ENCODE measurements at regions not wholly inside any gene's neighbourhood (a gene's known extent, or its start where the extent isn't known, plus 50 kb on each side); places are given as distances from the start of the nearest gene placed in this dataset.

GRCh38 chr1:55844322-55844721 is 629.2 kb upstream of the USP24 start:
- DNase-seq = no peak

DNA sequence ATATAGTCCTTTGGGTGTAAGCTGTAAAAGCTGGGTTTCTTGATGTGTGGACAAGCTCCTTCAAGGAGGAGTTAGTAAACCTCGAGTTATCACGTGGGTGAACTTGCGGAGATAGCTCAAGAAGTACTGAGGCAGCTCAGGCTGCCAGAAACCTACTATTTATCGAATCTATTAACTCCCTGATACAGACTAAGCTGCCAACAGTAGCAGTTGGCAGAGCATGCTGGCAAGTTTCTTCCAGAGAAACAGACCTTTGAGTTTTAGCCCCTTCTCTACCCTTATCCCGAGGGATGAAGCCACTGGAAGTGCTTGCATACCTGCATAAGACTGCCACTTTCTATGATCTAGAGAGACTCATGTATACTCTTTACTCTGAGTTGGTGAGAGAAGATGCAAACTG is 624.5 kb upstream of the USP24 start:
- no peak for DNase-seq

GRCh38 chr1:55839221-55839620 is 624.1 kb upstream of the USP24 start:
- no peak for DNase-seq

DNA sequence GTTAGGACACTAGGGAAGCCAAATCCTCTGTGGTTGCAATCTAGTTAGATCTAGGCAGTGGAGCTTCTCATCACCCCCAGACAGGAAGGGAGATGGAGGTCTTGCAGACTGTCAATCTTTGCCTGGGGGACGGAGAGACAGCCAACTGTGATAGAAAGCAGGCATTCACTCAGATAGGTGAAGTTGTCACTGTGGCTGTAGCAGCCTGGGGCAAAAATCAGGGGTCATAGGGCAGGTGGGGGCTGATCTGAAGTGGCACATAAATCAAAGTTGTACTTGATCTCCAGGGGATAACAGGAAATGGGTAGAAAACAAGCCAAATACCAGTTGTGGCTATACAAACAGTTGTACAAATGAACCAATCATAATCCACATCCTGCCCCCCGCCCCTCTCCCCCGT is 620.9 kb upstream of the USP24 start:
- DNase-seq = no peak

DNA sequence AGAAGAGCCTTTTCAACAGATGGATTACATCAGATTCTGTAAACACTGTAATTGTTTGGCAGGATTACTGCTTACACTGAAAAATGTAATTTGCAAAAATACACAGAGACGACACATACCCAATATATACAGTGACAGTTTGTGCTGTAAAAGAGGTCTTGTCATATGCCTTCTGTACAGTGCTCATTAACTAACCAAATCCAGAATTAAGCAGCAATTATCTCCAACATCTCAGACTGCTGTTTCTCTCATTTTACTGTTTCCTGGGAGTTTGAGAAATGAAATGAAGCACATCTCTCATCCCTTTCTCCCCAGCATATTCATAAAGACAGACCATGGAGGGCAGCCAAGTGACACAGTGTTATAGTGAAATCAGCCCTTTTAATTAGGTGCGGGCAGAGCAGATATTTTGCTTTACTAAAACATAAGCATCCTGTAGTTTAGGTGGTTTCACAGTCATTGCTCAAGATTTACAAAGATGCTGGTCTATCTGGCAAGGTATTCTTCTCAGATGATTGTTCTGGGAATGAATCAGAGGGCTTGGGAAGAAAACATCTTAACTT is 618.4 kb upstream of the USP24 start:
- peak; percentile 22 for DNase-seq

DNA sequence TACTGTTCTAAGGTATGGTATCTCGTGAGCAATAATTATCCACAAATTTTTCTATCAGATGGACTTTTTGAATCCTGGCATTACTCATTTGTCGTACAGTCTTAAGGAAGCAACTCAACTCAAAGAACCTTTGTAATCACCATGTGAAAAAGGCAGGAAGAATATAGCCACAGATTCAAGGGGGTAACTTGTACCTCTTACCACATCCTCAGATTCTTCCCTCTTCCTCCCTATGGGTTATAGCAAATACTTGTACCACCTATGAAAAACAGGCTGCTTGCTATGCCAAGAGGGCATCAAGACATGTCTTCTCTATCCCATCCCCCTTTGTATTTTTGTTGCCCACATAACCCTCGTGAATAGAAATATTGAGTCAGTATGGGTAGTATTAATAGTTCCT is 616.6 kb upstream of the USP24 start:
- DNase-seq = no peak

DNA sequence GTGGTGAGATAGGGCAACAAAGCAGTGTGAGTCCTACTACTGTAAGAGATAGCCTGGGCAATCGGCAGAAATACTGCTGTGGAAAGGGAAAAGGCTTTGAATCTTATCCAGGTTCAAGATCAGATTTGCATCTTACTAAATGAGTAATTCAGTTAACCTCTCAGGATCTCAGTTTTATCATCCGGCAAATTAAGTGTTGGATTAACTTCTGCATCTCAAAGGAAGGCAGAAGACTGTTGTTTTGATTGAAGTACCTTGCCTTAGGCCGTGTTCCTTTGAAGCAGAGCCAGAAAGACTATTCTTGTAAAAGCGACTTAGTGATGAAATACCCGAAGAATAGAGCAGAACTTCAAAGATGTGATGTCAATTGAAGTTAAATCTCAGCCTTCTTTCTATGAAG is 612.9 kb upstream of the USP24 start:
- DNase-seq = no peak

DNA sequence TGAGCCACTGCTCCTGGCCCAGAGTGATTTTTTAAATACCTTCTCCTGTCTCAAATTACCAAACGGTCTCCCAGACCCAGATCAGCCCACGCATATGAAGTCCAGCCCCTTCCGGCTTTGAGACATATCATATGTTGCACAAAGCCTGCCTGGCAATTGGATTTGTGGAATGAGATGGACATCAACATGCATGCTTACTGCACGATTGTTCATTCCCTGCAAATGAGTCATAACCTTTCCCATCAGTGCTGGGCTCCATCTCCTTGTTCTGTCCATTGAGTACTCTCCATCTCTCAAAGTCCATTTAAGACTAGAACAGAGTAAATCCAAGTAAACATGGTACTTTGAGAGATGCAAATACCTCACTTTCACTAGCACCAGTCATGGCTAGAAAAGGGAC is 612.2 kb upstream of the USP24 start:
- DNase-seq = no peak

GRCh38 chr1:55826381-55827080 is 611.4 kb upstream of the USP24 start:
- DNase-seq = no peak

GRCh38 chr1:55825461-55825860 is 610.3 kb upstream of the USP24 start:
- no peak for DNase-seq

- no peak for DNase-seq
Measured at GRCh38 chr1:55824251-55824640, 609.1 kb upstream of the USP24 start.

DNA sequence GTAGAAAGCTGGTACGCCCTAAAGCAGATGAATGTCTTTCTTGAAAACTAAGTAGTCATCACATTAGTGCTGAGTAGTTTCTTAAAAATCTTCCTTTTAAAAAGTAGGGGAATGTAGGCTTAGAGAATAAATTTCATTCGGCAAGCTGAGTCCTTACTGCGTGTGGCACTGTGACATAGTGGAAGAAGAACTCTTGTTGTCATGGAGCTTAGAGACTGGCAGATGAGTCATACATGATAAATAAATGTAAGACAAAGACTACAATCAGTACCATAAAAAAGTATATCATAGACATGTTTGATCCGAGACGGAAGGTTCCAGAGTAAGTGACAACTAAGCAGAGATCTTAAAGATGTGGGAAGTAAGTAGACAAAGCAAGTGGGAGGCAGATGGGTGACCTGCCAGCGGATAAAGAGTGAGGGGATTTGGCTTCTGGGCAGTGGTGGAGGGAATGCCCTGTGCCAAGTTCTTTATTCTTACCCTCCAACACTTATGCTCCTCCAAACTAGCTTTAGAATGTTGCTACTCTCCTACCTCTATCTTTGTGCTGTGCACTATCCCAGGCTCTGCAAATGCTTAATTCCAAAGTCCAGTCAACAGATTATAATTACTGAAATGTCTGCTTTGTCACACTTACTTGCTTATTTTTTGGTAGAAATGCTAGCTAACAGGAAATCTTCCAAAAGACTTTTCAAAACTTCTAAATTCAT is 608.5 kb upstream of the USP24 start:
- no peak for DNase-seq

GRCh38 chr1:55822891-55823290 is 607.7 kb upstream of the USP24 start:
- DNase-seq = no peak

DNA sequence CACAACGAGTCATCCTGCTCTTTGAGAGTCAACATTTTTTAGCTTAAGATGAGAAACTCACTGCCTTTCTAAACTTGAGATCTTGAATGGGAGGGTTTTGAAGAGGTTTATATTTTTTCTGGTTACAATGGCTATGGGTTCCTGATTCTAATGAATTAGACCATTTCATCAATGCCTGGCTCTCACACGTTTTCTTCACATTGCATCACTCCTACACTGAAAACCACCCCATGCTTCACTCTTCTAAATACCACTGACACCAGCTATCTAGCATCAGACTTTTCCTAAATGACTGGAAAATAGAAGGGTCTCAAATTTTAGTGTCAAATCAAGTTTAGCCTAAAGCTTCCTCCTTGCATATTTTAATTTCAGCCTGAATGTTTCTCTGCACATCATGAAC is 606.1 kb upstream of the USP24 start:
- DNase-seq = no peak

DNA sequence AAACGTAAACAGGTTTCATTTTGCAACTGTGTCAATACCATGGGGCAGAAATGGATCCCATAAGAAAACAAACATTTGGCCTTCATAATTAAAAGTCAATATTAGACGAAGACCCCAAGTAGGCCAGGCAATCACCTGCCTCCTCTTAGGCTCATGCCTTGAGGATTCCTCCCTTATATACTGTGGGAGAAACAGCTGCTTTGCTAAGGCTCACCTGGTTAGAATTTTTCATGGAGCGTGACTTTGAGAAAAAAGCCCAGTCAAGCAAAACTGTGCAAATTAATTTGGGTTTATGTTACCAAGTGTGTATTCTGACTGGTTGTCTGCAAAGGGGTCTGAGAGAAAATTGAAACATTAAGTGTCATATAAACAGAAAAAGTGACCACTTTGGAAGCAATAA is 605.3 kb upstream of the USP24 start:
- DNase-seq = peak; percentile 55

DNA sequence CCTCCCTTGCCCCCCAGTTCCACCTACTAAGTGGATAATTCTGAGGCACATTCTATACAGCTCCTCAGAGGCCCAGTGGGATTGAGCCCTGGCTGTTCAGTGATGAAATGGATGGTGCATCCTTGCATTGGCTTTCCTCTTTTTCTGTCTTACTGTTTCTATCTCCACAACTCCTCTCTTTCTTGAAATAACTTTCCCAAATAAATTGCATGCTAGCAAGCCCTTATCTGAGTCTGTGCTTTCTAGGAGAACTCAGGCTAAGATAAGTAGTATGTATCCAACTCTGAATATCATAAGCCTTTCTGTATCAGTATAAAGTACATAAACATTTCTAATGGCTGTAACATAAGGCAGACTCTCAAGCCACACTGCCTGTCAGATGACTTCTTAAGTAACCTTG is 603.8 kb upstream of the USP24 start:
- DNase-seq = no peak

DNA sequence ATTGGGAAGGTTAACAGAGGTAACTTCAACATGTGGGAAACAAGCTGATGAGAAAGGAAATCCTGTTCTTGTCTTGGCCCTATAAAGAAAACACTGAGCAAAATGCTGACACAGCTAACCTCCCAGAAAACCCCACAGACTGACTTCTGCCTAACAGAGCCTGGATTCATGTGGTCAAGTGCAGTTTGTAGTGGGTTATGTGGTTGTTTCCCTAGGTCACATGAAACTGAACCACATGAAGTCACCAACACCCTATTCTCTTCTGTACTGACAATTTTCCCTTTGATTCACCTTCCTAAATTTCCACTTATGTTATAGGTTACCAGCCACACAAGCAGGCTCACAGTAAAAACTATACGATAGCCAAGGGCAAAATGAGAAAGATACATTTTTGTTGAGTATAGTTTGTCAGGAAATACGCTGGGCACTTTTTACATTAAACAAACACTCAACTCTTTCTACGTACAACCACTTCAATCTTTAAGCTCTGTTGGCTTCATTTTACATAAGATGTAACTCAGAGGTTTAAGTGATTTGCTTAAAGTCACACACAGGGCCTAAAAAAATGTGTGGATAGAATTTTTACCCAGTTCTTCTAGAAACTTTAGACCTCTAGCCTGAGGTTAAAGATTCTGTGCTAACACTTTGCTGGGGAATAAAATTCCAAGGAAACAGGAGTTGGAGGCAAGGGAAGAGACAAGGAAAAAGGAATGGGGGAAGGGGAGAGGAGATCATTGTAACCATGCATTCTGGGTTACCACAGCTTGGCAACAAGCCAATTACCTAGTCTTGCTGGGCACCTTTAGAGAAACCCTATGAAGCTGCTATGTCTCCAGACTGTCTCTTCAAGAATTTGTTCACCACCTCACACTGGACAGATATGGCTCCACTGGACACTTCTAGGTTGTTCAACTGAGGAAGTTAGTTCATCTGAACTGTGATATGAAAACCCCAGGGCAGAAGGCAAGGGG is 601.6 kb upstream of the USP24 start:
- DNase-seq = no peak

GRCh38 chr1:55815745-55816455 is 600.7 kb upstream of the USP24 start:
- no peak for DNase-seq

- DNase-seq = no peak
Measured at GRCh38 chr1:55814967-55815366, 599.8 kb upstream of the USP24 start.

DNA sequence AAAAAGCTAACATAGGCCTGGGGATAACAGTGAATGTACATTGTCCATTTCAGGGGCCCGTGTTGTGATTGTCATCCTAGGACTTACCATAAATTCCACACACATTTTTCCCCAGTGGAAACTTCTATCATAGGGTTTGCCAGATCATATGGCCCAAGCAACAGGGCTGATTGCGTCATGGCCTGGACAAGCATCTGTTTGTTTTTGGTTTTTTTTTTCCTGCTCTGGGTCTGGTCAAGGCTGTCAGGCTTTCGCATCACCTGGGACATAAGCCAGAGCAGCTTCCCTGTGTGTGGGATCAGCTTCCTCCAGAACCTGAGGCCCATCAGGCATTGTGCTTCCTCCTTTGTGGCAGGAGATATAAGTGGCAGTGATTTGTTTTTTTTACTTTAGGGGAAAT is 598.5 kb upstream of the USP24 start:
- no peak for DNase-seq

GRCh38 chr1:55812281-55812680 is 597.1 kb upstream of the USP24 start:
- DNase-seq = no peak

- no peak for DNase-seq
Measured at GRCh38 chr1:55808263-55808662, 593.1 kb upstream of the USP24 start.

DNA sequence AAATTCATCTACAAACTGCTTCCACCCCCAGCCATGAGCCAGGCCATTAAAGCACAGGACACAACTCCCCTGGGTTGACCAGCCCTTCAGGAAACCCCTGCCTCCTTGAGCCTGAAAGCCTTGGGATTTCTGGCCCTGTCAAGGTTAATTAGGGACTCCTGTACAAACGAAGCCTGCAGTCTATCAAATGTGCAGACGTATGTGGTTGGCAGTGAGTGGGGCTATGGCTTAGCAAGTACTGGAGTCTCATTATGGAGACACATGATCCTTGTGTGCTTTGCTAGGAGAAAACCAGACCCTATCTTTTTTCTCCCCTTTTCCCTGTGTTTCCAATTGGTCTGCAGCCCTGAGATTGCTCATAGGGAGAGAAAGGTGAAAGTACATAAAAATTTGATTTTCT is 588.3 kb upstream of the USP24 start:
- no peak for DNase-seq
